MM.1S (cell line): ENCODE measurements at regions not wholly inside any gene's neighbourhood (a gene's known extent, or its start where the extent isn't known, plus 50 kb on each side); places are given as distances from the start of the nearest gene placed in this dataset.

Experiments used
- CTCF ChIP-seq: fragments of 300-600 bp; sonication (generic); IDR thresholded peaks from 2 replicates; pipeline ENCODE4 v1.5.1; 2016; ENCODE audit warnings: antibody characterized with exemption, low read length, mixed read lengths
- EZH2 ChIP-seq: fragments of 300-600 bp; sonication (generic); optimal IDR thresholded peaks from 2 replicates; pipeline ENCODE3; 2017; ENCODE audit warnings: low read depth, mild to moderate bottlenecking, antibody characterized with exemption, low read length, mixed read lengths

- TF ChIP-seq CTCF (no peak), EZH2 (no peak)
These were observed 71.2 kb upstream of the ODC1 start for GRCh38 chr2:10519394-10519740.
